AML-193 (cell line): ENCODE measurements at regions not wholly inside any gene's neighbourhood (a gene's known extent, or its start where the extent isn't known, plus 50 kb on each side); places are given as distances from the start of the nearest gene placed in this dataset.
A peak's percentile ranks its signal among the peaks of the same experiment; 100 is the strongest.

Experiments
- DNase-seq, 2 experiments: peaks; one replicate each; lab custom pipeline; 2025; lab: John Stamatoyannopoulos, UW

GRCh38 chr14:21989090-21989489, 315.5 kb upstream of the OR4E1 start:
- DNase-seq: no peak

- no peak for DNase-seq
Observed at GRCh38 chr14:21988413-21988812, 314.8 kb upstream of the OR4E1 start.

DNA sequence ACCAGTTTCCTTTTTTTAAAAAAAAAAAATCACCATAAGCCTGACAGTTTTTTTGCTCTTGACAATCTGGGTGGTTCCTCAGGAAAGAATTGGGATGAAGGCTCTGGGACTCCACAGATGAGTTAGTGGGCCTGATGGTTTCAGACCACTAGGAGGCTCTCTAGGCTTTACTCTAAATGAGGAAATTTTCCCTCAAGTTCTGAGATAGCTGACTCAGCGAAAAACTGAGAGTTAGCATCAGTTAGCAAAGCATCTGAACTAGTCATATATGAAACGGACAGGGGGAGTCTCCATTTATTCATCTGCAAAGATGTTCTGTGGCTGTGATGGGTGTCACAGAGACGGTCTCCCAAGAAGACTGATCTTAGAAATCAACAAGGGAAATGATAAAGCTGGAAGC, 314.3 kb upstream of the OR4E1 start:
- peak; percentile 25 to 37 for DNase-seq

DNA sequence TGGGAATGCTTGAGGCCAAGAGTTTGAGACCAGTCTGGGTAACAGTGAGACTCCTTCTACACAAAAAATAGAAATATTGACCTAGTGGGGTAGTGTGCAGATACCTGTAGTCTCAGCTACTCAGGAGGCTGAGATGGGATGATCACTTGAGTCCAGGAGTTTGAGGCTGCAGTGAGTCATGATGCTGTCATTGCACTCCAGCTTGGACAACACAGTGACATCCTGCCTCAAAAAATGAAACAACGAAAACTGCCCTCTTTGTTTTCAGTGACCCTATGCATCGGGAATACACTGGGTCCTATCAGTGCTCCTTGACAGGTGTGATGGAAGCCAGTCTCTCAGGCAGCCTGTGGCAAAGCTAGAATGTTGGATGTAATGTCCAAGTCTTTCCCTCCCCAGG, 311.5 kb upstream of the OR4E1 start:
- no peak for DNase-seq

GRCh38 chr14:21978999-21979314, 305.3 kb upstream of the OR4E1 start:
- DNase-seq: no peak

- DNase-seq: peak; percentile 38 to 39
Observed at GRCh38 chr14:21978184-21978998, 304.8 kb upstream of the OR4E1 start.

DNA sequence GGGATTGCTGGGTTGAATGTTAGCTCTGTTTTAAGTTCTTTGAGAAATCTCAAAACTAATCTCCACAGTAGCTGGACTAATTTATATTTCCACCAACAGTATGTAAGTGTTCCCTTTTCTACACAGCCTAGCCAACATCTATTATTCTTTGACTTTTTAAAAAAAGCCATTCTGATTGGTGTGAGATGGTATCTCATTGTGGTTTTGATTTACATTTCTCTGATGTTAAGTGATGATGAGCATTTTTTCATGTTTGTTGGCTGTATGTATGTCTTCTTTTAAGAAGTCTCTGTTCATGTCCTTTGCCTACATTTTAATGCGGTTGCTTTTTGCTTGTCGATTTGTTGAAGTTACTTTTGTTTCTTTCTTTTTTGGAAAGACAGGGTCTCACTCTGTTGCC, 301.1 kb upstream of the OR4E1 start:
- DNase-seq: no peak

DNA sequence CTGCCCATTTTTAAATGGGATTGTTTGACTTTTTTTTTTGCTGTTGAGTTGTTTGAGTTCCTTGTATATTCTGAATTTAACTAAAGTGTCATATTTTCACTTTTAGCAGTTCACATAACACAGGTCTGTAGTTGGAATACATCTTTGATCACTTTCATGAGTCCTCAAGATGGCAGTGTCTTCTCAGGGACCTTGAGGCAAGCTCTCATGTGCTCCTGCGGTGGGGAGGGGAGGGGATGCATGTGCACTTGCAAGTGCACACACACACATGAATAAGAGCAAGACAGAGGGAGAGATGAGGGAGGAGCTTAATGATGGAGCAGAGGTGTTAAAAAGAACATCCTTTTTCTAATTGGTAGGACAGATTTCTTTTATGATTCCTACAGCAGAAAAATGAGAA, 291.4 kb upstream of the OR4E1 start:
- DNase-seq: no peak

- no peak for DNase-seq
Observed at GRCh38 chr14:21964180-21964579, 290.6 kb upstream of the OR4E1 start.

DNA sequence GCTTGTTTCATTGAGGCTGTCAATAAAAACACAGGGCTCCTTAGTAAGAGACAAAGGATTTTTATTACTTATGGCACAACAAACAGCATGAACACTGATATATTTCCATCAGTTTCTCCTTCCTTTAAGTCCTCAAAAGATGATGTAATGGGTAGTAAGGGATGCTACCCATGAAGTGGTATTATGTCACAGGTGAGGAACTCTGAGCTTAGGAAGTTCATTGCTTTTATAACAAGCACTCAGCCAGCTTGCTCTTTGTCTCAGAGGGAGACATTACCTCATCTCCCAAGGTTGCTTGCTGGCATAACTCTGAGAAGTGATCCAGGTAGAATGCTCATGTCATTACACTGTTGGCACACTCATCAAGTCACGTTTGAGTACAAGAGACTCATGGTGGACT, 287.0 kb upstream of the OR4E1 start:
- no peak for DNase-seq

DNA sequence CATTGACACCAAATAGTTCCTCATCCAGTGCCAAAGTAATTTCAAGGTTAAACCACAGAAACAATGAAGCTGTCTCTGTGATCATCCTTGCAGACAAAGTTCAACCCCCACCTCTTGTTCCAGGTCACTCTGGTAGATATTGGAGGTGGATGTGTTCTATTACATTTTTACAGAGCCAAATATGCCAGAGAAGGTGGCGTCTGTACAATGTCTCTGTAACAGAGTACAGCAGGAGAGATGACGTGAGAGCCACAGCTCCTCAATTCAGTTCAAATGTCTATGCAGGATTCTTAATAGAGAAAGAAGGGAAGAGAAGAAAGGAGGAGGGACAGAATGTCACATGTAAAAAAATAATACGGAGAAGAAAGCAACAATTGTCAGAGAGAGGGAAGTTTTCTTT, 268.3 kb upstream of the OR4E1 start:
- no peak for DNase-seq

GRCh38 chr14:21940887-21941856, 267.6 kb upstream of the OR4E1 start:
- peak; percentile 6 to 31 for DNase-seq

DNA sequence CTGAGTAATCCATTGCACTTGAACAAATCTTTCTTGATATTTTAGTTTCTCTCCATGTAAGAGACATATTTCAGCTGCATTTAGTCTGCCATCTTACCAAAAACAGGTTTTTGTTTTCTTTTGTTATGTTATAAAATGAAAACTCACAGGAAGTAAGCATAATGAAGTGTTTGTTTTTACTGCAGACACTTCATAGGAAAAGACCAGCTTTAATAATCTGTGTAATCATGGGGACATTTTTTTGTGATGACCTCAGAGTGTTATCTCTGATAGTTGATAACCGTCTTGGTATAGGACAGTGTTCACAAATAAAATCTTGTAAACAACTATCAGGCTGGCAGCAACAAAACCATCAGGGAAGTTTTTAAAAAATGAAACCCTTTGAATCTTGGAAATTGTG, 266.2 kb upstream of the OR4E1 start:
- no peak for DNase-seq

GRCh38 chr14:21937996-21938395, 264.4 kb upstream of the OR4E1 start:
- no peak for DNase-seq

DNA sequence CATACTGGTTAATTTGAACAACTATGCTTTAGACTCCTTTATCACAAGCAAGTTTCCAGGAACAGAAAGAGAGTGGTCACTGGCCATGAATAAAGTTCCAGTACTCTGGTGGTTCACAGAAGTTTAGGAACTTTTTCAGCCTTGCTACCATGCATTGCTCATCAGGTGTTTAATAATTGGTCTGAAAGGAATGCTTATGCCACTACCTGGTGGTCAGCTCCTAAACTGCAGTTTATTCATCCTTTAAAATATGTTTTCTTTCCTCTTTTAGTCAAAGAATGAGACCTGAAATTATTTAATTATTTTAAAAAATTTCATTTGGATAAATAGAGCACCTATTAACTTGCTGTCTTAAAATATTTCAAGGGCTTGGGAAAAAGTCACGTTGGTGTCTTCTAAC, 260.1 kb upstream of the OR4E1 start:
- DNase-seq: peak; percentile 0 to 6

GRCh38 chr14:21924479-21924878, 250.9 kb upstream of the OR4E1 start:
- peak in 1 of 2 experiments; percentile 8 for DNase-seq

DNA sequence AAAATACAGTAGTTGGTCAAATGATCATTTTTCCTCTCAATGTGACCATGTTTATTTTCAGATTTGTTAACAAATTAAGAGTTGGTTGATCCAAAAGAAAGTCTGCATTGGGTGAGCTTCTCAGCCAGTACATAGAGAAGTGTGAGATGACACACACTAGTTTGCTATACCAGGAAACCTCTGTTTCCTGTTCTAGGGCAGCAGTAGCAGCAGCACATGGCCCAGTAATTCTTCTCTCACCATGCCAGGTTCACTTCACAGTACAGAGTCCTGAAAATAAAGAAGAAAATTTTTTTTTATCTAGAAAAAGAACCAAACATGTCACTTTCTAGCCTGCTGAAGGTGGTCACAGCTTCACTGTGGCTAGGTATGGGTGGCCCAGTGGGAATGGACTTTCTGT, 250.2 kb upstream of the OR4E1 start:
- DNase-seq: peak; percentile 51 to 55

GRCh38 chr14:21921453-21921852, 247.8 kb upstream of the OR4E1 start:
- DNase-seq: no peak

- DNase-seq: peak; percentile 58 to 69
Observed at GRCh38 chr14:21917699-21918436, 244.2 kb upstream of the OR4E1 start.

GRCh38 chr14:21915826-21916225, 242.2 kb upstream of the OR4E1 start:
- DNase-seq: no peak

DNA sequence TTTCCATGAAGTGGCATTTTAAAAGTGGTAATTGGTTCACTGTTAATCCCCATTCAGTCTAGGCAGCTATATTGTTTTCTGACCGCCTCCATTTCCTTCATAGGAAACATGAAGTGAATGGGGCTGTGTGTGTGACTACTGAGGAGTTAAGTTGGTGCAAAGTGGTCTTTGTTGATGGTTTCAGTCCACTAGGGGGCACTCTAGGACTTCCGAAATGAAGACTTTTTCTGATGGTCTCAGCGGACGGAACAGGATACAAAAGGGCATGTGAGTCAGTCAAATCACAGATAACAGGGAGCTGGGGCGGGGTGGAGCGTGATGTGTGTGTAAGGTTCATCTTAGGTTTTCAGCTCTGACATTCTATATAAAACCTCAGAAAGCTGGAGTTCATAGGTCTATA, 240.1 kb upstream of the OR4E1 start:
- peak; percentile 70 to 76 for DNase-seq

DNA sequence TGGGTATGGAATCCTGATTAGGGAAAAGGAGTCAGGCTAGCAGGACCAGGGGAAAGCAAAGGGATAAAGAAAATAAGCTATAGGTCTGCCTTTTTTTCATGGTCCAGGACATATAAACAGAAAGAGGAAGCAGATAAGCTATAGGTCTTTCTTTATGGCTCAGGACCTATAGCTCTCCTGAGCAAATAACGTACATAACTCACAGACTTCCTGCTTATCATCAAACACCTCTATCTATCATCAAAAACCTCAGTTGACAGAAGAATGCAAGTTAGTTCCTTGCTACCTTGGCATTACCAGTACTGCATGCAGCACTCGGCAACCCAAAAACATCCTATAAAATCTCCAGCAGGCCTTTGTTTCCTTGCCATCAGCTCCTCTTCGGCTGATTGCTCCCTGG, 238.7 kb upstream of the OR4E1 start:
- no peak for DNase-seq
